DND-41 (cell line): ENCODE measurements at regions not wholly inside any gene's neighbourhood (a gene's known extent, or its start where the extent isn't known, plus 50 kb on each side); places are given as distances from the start of the nearest gene placed in this dataset.

Experiments used
- EZH2 ChIP-seq: IDR thresholded peaks from 3 replicates; pipeline ENCODE4 v1.6.1; 2012; ENCODE audit warnings: borderline replicate concordance, low read depth, mild to moderate bottlenecking, moderate library complexity, low read length, inconsistent platforms; ENCODE audit not compliant: severe bottlenecking
- TF ChIP-seq, protein P1 (sequence below): IDR thresholded peaks from 2 replicates; pipeline ENCODE4 v1.5.1; 2012; ENCODE audit warnings: borderline replicate concordance, low read length, moderate library complexity, mild to moderate bottlenecking; ENCODE audit not compliant: poor library complexity, severe bottlenecking; ENCODE audit errors: extremely low read depth

DNA sequence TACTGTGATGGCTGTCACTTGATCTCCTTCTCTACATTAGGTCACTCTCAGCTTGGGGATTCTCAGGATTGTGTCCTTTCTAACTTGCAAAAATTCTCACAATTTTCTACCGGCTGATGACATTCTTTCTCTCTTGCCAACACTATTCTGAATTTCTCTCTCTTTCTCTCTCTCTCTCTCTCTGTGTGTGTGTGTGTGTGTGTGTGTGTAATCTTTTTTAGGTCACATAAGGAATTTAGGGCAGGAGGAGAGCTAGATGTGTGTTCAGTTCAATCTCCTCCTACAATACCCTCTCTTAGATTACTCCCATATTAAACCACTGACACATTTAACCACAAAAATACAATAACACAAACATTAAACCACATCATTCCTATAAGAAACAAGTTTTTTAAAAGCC is 242.3 kb upstream of the NREP start:
- TF ChIP-seq, protein P1, sequence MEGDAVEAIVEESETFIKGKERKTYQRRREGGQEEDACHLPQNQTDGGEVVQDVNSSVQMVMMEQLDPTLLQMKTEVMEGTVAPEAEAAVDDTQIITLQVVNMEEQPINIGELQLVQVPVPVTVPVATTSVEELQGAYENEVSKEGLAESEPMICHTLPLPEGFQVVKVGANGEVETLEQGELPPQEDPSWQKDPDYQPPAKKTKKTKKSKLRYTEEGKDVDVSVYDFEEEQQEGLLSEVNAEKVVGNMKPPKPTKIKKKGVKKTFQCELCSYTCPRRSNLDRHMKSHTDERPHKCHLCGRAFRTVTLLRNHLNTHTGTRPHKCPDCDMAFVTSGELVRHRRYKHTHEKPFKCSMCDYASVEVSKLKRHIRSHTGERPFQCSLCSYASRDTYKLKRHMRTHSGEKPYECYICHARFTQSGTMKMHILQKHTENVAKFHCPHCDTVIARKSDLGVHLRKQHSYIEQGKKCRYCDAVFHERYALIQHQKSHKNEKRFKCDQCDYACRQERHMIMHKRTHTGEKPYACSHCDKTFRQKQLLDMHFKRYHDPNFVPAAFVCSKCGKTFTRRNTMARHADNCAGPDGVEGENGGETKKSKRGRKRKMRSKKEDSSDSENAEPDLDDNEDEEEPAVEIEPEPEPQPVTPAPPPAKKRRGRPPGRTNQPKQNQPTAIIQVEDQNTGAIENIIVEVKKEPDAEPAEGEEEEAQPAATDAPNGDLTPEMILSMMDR: no peak
- TF ChIP-seq EZH2: no peak
